ENCODE measurements at regions not wholly inside any gene's neighbourhood (a gene's known extent, or its start where the extent isn't known, plus 50 kb on each side); places are given as distances from the start of the nearest gene placed in this dataset.

DNA sequence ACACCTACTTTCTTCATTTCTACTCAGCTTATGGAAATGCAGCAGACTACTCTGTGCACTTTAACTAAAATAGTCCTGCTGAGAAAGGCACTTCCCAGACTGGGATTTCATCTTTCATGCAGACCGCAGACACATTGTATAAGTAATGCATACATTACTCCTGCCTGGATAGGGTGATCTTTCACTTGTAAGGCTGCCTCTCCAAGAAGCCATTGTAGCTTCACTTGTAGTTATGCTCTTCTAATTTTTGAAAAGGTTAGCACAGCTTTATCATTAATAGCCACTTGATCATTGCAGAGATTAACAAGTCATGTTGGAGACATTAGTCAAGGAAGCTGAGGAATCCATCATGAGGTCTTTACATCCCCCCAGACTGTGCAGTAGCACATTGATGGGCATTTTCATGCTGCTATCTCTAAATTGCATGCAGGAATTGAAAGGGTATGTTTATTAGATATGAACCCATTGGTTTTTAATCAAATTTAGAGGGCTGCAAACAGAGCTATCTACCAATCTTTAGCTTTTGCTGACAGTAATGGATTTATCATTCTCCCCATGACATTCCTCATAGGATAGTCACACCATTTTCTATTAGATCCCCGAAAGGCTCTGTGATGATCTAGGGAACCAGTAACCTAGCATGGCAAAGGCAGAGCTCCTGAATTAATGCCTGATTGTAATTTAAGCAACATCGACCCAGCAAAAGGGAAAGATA lies 1074.7 kb upstream of the NXPH2 start:
- no peak for TF ChIP-seq CTCF (IDR thresholded peaks at IDR 0.05)
- no peak for TF ChIP-seq POLR2A (IDR thresholded peaks at IDR 0.05)

Data from testis (tissue), 2 donors.